ENCODE measurements at regions not wholly inside any gene's neighbourhood (a gene's known extent, or its start where the extent isn't known, plus 50 kb on each side); places are given as distances from the start of the nearest gene placed in this dataset.

- Histone ChIP-seq H3K9ac (ENCODE audit: low read depth, low read length) (no peak overlapping the region), H3K36me3 (ENCODE audit: control insufficient read depth, insufficient read depth, low read length) (no peaks in the 10 kb centered on the region), H3K4me3 (ENCODE audit: low read depth, low read length) (no peak overlapping the region), H3K9me3 (ENCODE audit: control insufficient read depth, insufficient read depth, low read length) (peaks cover 14% of the 10 kb centered on the region; the same call in 1 of the 2 replicates), H3K27ac (ENCODE audit: low read depth, low read length) (no peak overlapping the region), H3K27me3 (ENCODE audit: control insufficient read depth, insufficient read depth, low read length) (no peaks in the 10 kb centered on the region), H3K4me1 (ENCODE audit: control insufficient read depth, insufficient read depth, low read length) (no peaks in the 10 kb centered on the region)
These were observed 388.4 kb downstream of the BCOR start for GRCh38 chrX:39709364-39709763.

DNA sequence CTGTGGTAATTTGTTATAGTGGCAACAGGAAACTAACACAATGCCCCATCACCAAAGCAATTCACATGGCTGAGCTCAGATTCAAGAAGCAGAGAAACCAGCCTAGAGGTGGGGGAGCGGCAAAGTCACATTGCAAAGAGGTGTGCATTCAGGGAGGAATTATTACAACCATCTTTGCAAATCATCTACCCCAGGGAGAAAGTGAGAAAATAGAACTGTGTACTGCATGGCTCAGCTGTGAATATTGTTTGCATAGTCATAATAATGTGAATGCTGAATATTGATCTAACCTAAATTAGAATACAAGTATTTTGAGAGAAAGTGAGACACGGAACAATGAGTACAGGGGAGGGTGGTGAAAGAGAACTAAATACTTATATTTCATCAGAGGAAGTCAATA lies 387.9 kb downstream of the BCOR start:
- Histone ChIP-seq H3K9me3 (ENCODE audit: control insufficient read depth, insufficient read depth, low read length) (peaks cover 14% of the 10 kb centered on the region; the same call in 1 of the 2 replicates), H3K36me3 (ENCODE audit: control insufficient read depth, insufficient read depth, low read length) (no peaks in the 10 kb centered on the region), H3K27ac (ENCODE audit: low read depth, low read length) (no peak overlapping the region), H3K4me1 (ENCODE audit: control insufficient read depth, insufficient read depth, low read length) (no peaks in the 10 kb centered on the region), H3K27me3 (ENCODE audit: control insufficient read depth, insufficient read depth, low read length) (no peaks in the 10 kb centered on the region), H3K9ac (ENCODE audit: low read depth, low read length) (no peak overlapping the region), H3K4me3 (ENCODE audit: low read depth, low read length) (no peak overlapping the region)

GRCh38 chrX:39710776-39711175 lies 387.0 kb downstream of the BCOR start:
- H3K27me3 ChIP-seq (ENCODE audit: control insufficient read depth, insufficient read depth, low read length): no peaks in the 10 kb centered on the region
- H3K9ac ChIP-seq (ENCODE audit: low read depth, low read length): no peak overlapping the region
- no peaks in the 10 kb centered on the region for H3K4me1 ChIP-seq (ENCODE audit: control insufficient read depth, insufficient read depth, low read length)
- H3K4me3 ChIP-seq (ENCODE audit: low read depth, low read length): no peak overlapping the region
- H3K9me3 ChIP-seq (ENCODE audit: control insufficient read depth, insufficient read depth, low read length): peaks cover 14% of the 10 kb centered on the region; the same call in 1 of the 2 replicates
- H3K36me3 ChIP-seq (ENCODE audit: control insufficient read depth, insufficient read depth, low read length): no peaks in the 10 kb centered on the region
- no peak overlapping the region for H3K27ac ChIP-seq (ENCODE audit: low read depth, low read length)

GRCh38 chrX:39714471-39714870 lies 383.3 kb downstream of the BCOR start:
- Histone ChIP-seq H3K9ac (ENCODE audit: low read depth, low read length) (no peak overlapping the region), H3K4me1 (ENCODE audit: control insufficient read depth, insufficient read depth, low read length) (peaks cover 5% of the 10 kb centered on the region; the same call in 1 of the 2 replicates), H3K4me3 (ENCODE audit: low read depth, low read length) (no peak overlapping the region), H3K9me3 (ENCODE audit: control insufficient read depth, insufficient read depth, low read length) (peaks cover 9% of the 10 kb centered on the region; the same call in 1 of the 2 replicates), H3K36me3 (ENCODE audit: control insufficient read depth, insufficient read depth, low read length) (no peaks in the 10 kb centered on the region), H3K27me3 (ENCODE audit: control insufficient read depth, insufficient read depth, low read length) (no peaks in the 10 kb centered on the region), H3K27ac (ENCODE audit: low read depth, low read length) (no peak overlapping the region)

DNA sequence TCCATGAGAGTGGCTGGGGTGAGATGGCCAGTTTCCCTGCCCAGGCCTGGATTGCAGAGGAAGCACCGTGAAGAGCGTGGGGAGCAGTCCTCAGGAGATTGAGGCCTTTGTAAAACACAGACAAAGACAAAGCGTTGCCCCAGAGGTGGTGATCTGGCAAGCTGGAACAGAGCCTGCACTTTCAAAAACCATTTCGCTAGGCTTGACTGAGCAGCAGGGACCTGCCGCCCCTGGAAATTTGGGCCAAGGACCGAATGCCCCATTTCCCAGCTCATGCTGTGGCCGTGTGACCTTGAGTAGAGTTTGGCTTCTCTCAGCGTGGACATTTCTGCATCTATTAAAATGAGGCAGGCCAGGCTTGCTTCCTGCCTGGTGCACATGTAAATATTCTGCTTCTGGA lies 381.4 kb downstream of the BCOR start:
- Histone ChIP-seq H3K4me1 (ENCODE audit: control insufficient read depth, insufficient read depth, low read length) (peaks cover 5% of the 10 kb centered on the region; the same call in 1 of the 2 replicates), H3K9me3 (ENCODE audit: control insufficient read depth, insufficient read depth, low read length) (0 out of 2 replicates have a peak, but pooled peaks cover 4% of the 10 kb centered on the region), H3K9ac (ENCODE audit: low read depth, low read length) (no peak overlapping the region), H3K4me3 (ENCODE audit: low read depth, low read length) (no peak overlapping the region), H3K27ac (ENCODE audit: low read depth, low read length) (no peak overlapping the region), H3K36me3 (ENCODE audit: control insufficient read depth, insufficient read depth, low read length) (no peaks in the 10 kb centered on the region), H3K27me3 (ENCODE audit: control insufficient read depth, insufficient read depth, low read length) (no peaks in the 10 kb centered on the region)

- 0 out of 2 replicates have a peak, but pooled peaks cover 4% of the 10 kb centered on the region for H3K9me3 ChIP-seq (ENCODE audit: control insufficient read depth, insufficient read depth, low read length)
- peaks cover 5% of the 10 kb centered on the region; the same call in 1 of the 2 replicates for H3K4me1 ChIP-seq (ENCODE audit: control insufficient read depth, insufficient read depth, low read length)
- no peaks in the 10 kb centered on the region for H3K27me3 ChIP-seq (ENCODE audit: control insufficient read depth, insufficient read depth, low read length)
- no peaks in the 10 kb centered on the region for H3K36me3 ChIP-seq (ENCODE audit: control insufficient read depth, insufficient read depth, low read length)
- H3K27ac ChIP-seq (ENCODE audit: low read depth, low read length): no peak overlapping the region
- no peak overlapping the region for H3K4me3 ChIP-seq (ENCODE audit: low read depth, low read length)
- no peak overlapping the region for H3K9ac ChIP-seq (ENCODE audit: low read depth, low read length)
These were observed 380.8 kb downstream of the BCOR start for GRCh38 chrX:39716802-39717540.

DNA sequence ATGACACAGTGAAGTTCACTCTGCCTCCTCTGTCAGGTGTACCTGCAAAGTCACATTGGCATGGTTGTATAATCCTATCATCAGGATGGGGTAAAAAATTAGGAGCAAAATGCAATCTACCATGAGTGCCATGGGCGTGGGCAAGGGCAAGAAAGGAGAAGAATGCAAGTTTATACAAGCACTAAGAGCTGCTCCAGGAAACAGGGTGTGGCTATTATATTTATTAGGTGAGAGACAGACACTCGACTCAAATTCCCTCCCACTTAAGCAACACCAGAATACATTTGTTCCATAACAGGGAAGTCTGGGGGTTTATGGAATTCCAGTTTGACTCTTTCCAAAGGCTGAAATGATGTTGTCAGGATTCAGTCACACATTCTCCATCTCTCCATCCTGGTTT lies 378.8 kb downstream of the BCOR start:
- Histone ChIP-seq H3K9ac (ENCODE audit: low read depth, low read length) (no peak overlapping the region), H3K27ac (ENCODE audit: low read depth, low read length) (no peak overlapping the region), H3K4me1 (ENCODE audit: control insufficient read depth, insufficient read depth, low read length) (peaks cover 5% of the 10 kb centered on the region; the same call in 1 of the 2 replicates)

DNA sequence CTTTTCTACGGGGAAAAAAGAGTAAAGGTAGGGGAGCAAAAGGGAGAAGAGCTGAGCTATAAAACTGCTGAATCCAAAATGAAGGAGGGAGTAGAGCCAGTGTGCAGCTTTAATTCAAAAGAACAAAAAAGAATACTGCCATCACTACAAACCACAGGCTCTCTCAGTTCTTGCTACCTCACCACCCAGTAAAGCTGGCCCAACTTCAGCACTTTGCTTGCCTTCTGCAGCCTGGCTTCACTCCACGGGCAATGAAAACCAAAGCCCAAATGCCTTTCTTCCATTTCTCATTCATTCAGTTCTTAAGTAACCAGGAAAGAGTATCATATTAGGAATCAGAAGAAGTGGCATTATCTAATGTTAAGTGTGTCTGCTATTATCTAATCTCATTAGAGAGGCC lies 376.8 kb downstream of the BCOR start:
- H3K9me3 ChIP-seq (ENCODE audit: control insufficient read depth, insufficient read depth, low read length): no peaks in the 10 kb centered on the region
- no peaks in the 10 kb centered on the region for H3K27me3 ChIP-seq (ENCODE audit: control insufficient read depth, insufficient read depth, low read length)
- peaks cover 4% of the 10 kb centered on the region; the same call in 1 of the 2 replicates for H3K4me1 ChIP-seq (ENCODE audit: control insufficient read depth, insufficient read depth, low read length)
- no peak overlapping the region for H3K9ac ChIP-seq (ENCODE audit: low read depth, low read length)
- H3K36me3 ChIP-seq (ENCODE audit: control insufficient read depth, insufficient read depth, low read length): no peaks in the 10 kb centered on the region
- H3K27ac ChIP-seq (ENCODE audit: low read depth, low read length): no peak overlapping the region
- H3K4me3 ChIP-seq (ENCODE audit: low read depth, low read length): no peak overlapping the region

More for the DNA sequence above, 378.8 kb downstream of the BCOR start:
- Histone ChIP-seq H3K36me3 (ENCODE audit: control insufficient read depth, insufficient read depth, low read length) (no peaks in the 10 kb centered on the region), H3K4me3 (ENCODE audit: low read depth, low read length) (no peak overlapping the region), H3K9me3 (ENCODE audit: control insufficient read depth, insufficient read depth, low read length) (no peaks in the 10 kb centered on the region), H3K27me3 (ENCODE audit: control insufficient read depth, insufficient read depth, low read length) (no peaks in the 10 kb centered on the region)

- no peaks in the 10 kb centered on the region for H3K4me1 ChIP-seq (ENCODE audit: control insufficient read depth, insufficient read depth, low read length)
- H3K9ac ChIP-seq (ENCODE audit: low read depth, low read length): no peak overlapping the region
- H3K36me3 ChIP-seq (ENCODE audit: control insufficient read depth, insufficient read depth, low read length): no peaks in the 10 kb centered on the region
- no peak overlapping the region for H3K27ac ChIP-seq (ENCODE audit: low read depth, low read length)
- no peaks in the 10 kb centered on the region for H3K27me3 ChIP-seq (ENCODE audit: control insufficient read depth, insufficient read depth, low read length)
- no peaks in the 10 kb centered on the region for H3K9me3 ChIP-seq (ENCODE audit: control insufficient read depth, insufficient read depth, low read length)
- H3K4me3 ChIP-seq (ENCODE audit: low read depth, low read length): no peak overlapping the region
These were observed 376.0 kb downstream of the BCOR start for GRCh38 chrX:39721566-39722279.

DNA sequence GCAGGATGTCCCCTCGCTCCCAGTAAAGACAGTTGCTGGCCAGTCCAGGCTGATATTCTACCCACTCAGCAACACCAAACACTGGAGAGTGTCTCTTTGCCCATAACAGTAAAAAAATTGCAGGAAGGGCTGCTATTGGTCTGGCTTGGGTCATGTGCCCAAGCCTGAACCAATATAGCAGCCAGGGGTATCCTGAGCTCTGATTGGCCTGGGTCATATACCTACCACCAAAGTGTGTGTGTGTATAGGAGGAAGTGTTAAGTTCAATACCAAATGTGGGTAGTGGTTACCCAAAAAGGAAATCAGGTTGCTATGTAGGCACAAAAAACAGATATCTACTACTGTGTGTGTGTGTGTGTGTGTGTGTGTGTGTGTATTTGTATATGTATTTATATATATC lies 373.2 kb downstream of the BCOR start:
- no peak overlapping the region for H3K9ac ChIP-seq (ENCODE audit: low read depth, low read length)
- H3K9me3 ChIP-seq (ENCODE audit: control insufficient read depth, insufficient read depth, low read length): no peaks in the 10 kb centered on the region
- no peaks in the 10 kb centered on the region for H3K27me3 ChIP-seq (ENCODE audit: control insufficient read depth, insufficient read depth, low read length)
- no peaks in the 10 kb centered on the region for H3K4me1 ChIP-seq (ENCODE audit: control insufficient read depth, insufficient read depth, low read length)
- H3K27ac ChIP-seq (ENCODE audit: low read depth, low read length): no peak overlapping the region
- H3K4me3 ChIP-seq (ENCODE audit: low read depth, low read length): no peak overlapping the region
- no peaks in the 10 kb centered on the region for H3K36me3 ChIP-seq (ENCODE audit: control insufficient read depth, insufficient read depth, low read length)

GRCh38 chrX:39725114-39725513 lies 372.6 kb downstream of the BCOR start:
- Histone ChIP-seq H3K9me3 (ENCODE audit: control insufficient read depth, insufficient read depth, low read length) (no peaks in the 10 kb centered on the region), H3K9ac (ENCODE audit: low read depth, low read length) (no peak overlapping the region), H3K36me3 (ENCODE audit: control insufficient read depth, insufficient read depth, low read length) (no peaks in the 10 kb centered on the region), H3K4me1 (ENCODE audit: control insufficient read depth, insufficient read depth, low read length) (peaks cover 3% of the 10 kb centered on the region), H3K4me3 (ENCODE audit: low read depth, low read length) (no peak overlapping the region), H3K27me3 (ENCODE audit: control insufficient read depth, insufficient read depth, low read length) (no peaks in the 10 kb centered on the region), H3K27ac (ENCODE audit: low read depth, low read length) (no peak overlapping the region)
